Neutrophil (primary cell): ENCODE measurements at regions not wholly inside any gene's neighbourhood (a gene's known extent, or its start where the extent isn't known, plus 50 kb on each side); places are given as distances from the start of the nearest gene placed in this dataset.

ENCODE experiments used
- H3K27ac ChIP-seq: fragments of 200-600 bp; sonication (generic); 2 replicates; pipeline ENCODE4 v1.5.1; 2016; ENCODE audit warnings: mild to moderate bottlenecking, moderate library complexity
- H3K27me3 ChIP-seq: fragments of 200-600 bp; sonication (generic); 2 replicates; pipeline ENCODE4 v1.6.0; 2016; ENCODE audit warnings: mild to moderate bottlenecking
- H3K36me3 ChIP-seq: fragments of 200-600 bp; sonication (generic); 2 replicates; pipeline ENCODE4 v1.5.1; 2017
- H3K4me1 ChIP-seq, 2 experiments: fragments of 200-600 bp in 1 of 2; sonication (generic) in 1 of 2; 1 replicate in 1 of 2; 2 replicates in 1 of 2; pipeline versions ENCODE4 v1.5.1 to v1.6.1; 2013 to 2016; ENCODE audit warnings: low read depth in 1 of 2, low read length in 1 of 2, mild to moderate bottlenecking in 1 of 2, moderate library complexity in 1 of 2; ENCODE audit not compliant: control insufficient read depth in 1 of 2, insufficient read depth in 1 of 2
- H3K4me3 ChIP-seq, 2 experiments: fragments of 200-600 bp in 1 of 2; sonication (generic) in 1 of 2; 1 replicate in 1 of 2; 2 replicates in 1 of 2; pipeline ENCODE4 v1.5.1; 2013 to 2016; ENCODE audit warnings: low read depth in 1 of 2, low read length in 1 of 2, mild to moderate bottlenecking in 1 of 2, moderate library complexity in 1 of 2
- H3K9me3 ChIP-seq: fragments of 200-600 bp; sonication (generic); 2 replicates; pipeline ENCODE4 v1.5.1; 2016
- CTCF ChIP-seq: fragments of 200-600 bp; sonication (generic); IDR thresholded peaks from 2 replicates; pipeline ENCODE4 v1.5.1; 2016; ENCODE audit warnings: antibody characterized with exemption

- H3K9me3 ChIP-seq: no peaks in the 10 kb centered on the region
- H3K4me1 ChIP-seq: no peaks in the 10 kb centered on the region
- no peak overlapping the region for H3K4me3 ChIP-seq
- no peaks in the 10 kb centered on the region for H3K36me3 ChIP-seq
- H3K27ac ChIP-seq: no peak overlapping the region
- no peaks in the 10 kb centered on the region for H3K27me3 ChIP-seq
- TF ChIP-seq CTCF: no peak
Measured at GRCh38 chr4:82200046-82200445, 173.7 kb downstream of the HNRNPD start.

GRCh38 chr4:82194329-82194728 is 179.5 kb downstream of the HNRNPD start:
- Histone ChIP-seq H3K27ac (no peak overlapping the region), H3K4me3 (no peak overlapping the region), H3K4me1 (no peaks in the 10 kb centered on the region), H3K9me3 (no peaks in the 10 kb centered on the region), H3K36me3 (no peaks in the 10 kb centered on the region), H3K27me3 (no peaks in the 10 kb centered on the region)
- no peak for TF ChIP-seq CTCF

- Histone ChIP-seq H3K36me3 (no peaks in the 10 kb centered on the region), H3K4me3 (no peak overlapping the region), H3K4me1 (no peaks in the 10 kb centered on the region), H3K9me3 (no peaks in the 10 kb centered on the region), H3K27me3 (no peaks in the 10 kb centered on the region), H3K27ac (no peak overlapping the region)
- no peak for TF ChIP-seq CTCF
Measured at GRCh38 chr4:82192017-82192673, 181.6 kb downstream of the HNRNPD start.

- no peak overlapping the region for H3K4me3 ChIP-seq
- no peak for TF ChIP-seq CTCF
- no peaks in the 10 kb centered on the region for H3K9me3 ChIP-seq
- no peaks in the 10 kb centered on the region for H3K27me3 ChIP-seq
- no peaks in the 10 kb centered on the region for H3K36me3 ChIP-seq
- H3K4me1 ChIP-seq: no peaks in the 10 kb centered on the region
- H3K27ac ChIP-seq: no peak overlapping the region
Measured at GRCh38 chr4:82181789-82182188, 192.0 kb downstream of the HNRNPD start.

GRCh38 chr4:82172186-82172585 is 201.6 kb downstream of the HNRNPD start:
- Histone ChIP-seq H3K27ac (no peak overlapping the region), H3K4me3 (no peak overlapping the region), H3K36me3 (no peaks in the 10 kb centered on the region), H3K9me3 (no peaks in the 10 kb centered on the region), H3K4me1 (no peaks in the 10 kb centered on the region), H3K27me3 (no peaks in the 10 kb centered on the region)
- no peak for TF ChIP-seq CTCF
